Urinary bladder (tissue), 4 donors: ENCODE measurements at regions not wholly inside any gene's neighbourhood (a gene's known extent, or its start where the extent isn't known, plus 50 kb on each side); places are given as distances from the start of the nearest gene placed in this dataset. TPM values are rescaled to one million over a fixed set of nuclear protein-coding genes. Genes with fewer than 3 reads are reported as not detected.

Source experiments
- DNase-seq: peaks from one replicate; pipeline ENCODE4 v3.0.0-alpha.2; 2015; ENCODE audit errors: extremely low spot score
- H3K27ac ChIP-seq: one replicate; pipeline ENCODE4 v1.5.1; 2013; ENCODE audit warnings: low read depth, mild to moderate bottlenecking, moderate library complexity
- H3K36me3 ChIP-seq: one replicate; pipeline ENCODE4 v1.6.1; 2013; ENCODE audit warnings: mild to moderate bottlenecking, moderate library complexity; ENCODE audit not compliant: insufficient read depth
- H3K4me1 ChIP-seq: one replicate; pipeline ENCODE4 v1.6.1; 2013; ENCODE audit warnings: mild to moderate bottlenecking, moderate library complexity; ENCODE audit not compliant: insufficient read depth
- H3K4me3 ChIP-seq: one replicate; pipeline ENCODE4 v1.5.1; 2013; ENCODE audit warnings: low read depth, low read length
- WGBS: extraction: QIAGEN DNeasy Blood & Tissue Kit; methylation state at CpG from one replicate; pipeline ENCODE4 v1.1.7; 2013; 5-methylcytosine and 5-hydroxymethylcytosine counted together
- small RNA-seq: library from RNA; depleted of rRNA; stranded (forward); fragments of <200 nt; gene quantifications from one replicate; pipeline ENCODE3, GENCODE V24; 2014
- donor health status: healthy with polysubstance abuse.
- donor health status: healthy.

GRCh38 chr4:79467246-79467932 lies 59.4 kb upstream of the GK2 start:
- DNase-seq = peak; percentile 6
- Histone ChIP-seq H3K27ac (no peak overlapping the region), H3K4me1 (no peaks in the 10 kb centered on the region), H3K36me3 (no peaks in the 10 kb centered on the region), H3K4me3 (no peak overlapping the region)

- Histone ChIP-seq H3K36me3 (no peaks in the 10 kb centered on the region), H3K4me3 (no peak overlapping the region), H3K27ac (no peak overlapping the region), H3K4me1 (no peaks in the 10 kb centered on the region)
- DNase-seq = no peak
- 46% methylated on average over 1 of the region's 1 CpG for WGBS
These were observed 58.6 kb upstream of the GK2 start for GRCh38 chr4:79466621-79467020.

Small RNA genes in the stretch of these regions (small RNA-seq; reads per million reads assigned to genes)
- gene RF00072 = not detected
